PC-3 (cell line): ENCODE measurements at regions not wholly inside any gene's neighbourhood (a gene's known extent, or its start where the extent isn't known, plus 50 kb on each side); places are given as distances from the start of the nearest gene placed in this dataset.
"Not testable (repeated sequence)": the region's sequence is repeated elsewhere in the genome, so short reads cannot be mapped to it uniquely, and the experiment has no call there.

Experiments used
- CTCF ChIP-seq: fragments of 300-600 bp; sonication (generic); conservative IDR thresholded peaks from 2 replicates; pipeline ENCODE4 v1.5.1; 2017; ENCODE audit warnings: antibody characterized with exemption, low read depth, mild to moderate bottlenecking, low read length
- EZH2 ChIP-seq: fragments of 300-600 bp; sonication (generic); IDR thresholded peaks from one replicate; pipeline ENCODE4 v1.6.1; 2017; ENCODE audit warnings: antibody characterized with exemption, mild to moderate bottlenecking, low read length; ENCODE audit not compliant: unreplicated experiment
- EZH2phosphoT487 ChIP-seq: fragments of 300-600 bp; sonication (generic); IDR thresholded peaks from 2 replicates; pipeline ENCODE4 v1.6.1; 2018; ENCODE audit warnings: mild to moderate bottlenecking, antibody characterized with exemption, low read length, borderline replicate concordance

- not testable (repeated sequence) for TF ChIP-seq EZH2phosphoT487, CTCF, EZH2
Measured at GRCh38 chr7:9404386-9404785, 971.0 kb downstream of the NXPH1 start.
